ENCODE measurements at regions not wholly inside any gene's neighbourhood (a gene's known extent, or its start where the extent isn't known, plus 50 kb on each side); places are given as distances from the start of the nearest gene placed in this dataset.
"Not testable (repeated sequence)": the region's sequence is repeated elsewhere in the genome, so short reads cannot be mapped to it uniquely, and the experiment has no call there.

GRCh38 chr1:234915924-234916675 is 212.5 kb downstream of the TOMM20 start:
- no peak for DNase-seq

DNA sequence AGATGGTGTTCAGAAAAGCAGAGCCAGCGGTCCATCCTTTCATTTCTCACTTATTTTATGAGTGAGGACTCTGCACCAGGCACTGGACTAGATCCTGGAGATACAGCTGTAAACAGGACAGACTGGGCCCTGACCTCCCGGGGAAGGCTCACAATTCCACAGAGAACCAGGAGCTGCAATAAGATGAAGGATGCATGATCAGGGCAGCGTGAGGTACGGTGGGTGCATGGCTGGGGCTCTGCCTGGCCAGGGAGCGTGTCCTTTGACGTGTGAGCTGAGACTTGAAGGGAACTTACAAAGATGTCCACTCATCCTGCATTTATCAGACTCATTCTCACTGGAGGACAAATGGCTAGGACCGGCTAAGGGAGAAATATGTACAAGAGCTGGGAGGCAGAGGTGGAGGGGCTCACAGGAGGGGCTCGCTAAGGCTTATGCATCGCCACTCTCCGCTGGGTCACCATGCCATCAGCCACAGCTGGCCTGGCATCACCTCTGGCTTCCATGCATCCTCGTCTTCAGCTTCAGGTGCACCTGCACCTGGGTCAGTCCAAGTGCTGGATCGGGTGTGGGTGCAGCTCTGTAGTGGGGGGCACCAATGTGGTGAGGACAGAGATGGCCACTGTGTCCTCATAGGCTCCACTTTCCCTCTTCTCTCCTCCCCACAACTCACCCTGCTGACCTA is 213.9 kb downstream of the TOMM20 start:
- no peak for DNase-seq

GRCh38 chr1:234913771-234914170 is 214.9 kb downstream of the TOMM20 start:
- no peak for DNase-seq

DNA sequence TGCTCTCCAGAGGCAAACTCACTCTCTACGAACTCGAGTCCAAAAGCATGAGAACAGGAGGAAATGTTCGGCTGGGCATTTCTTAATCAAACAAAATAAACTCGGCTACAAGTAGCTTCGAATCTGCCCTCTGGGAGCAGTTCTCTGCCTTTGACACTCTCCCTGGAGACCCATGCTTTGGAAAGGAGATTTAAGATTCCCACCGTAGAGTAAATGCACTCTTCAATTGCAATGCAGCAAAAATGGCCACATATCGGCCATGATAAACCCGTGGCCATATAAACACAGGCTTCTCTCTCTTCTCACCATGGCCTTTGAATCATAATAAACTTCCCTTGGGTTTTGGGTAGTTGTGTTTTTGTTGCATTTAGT is 215.4 kb downstream of the TOMM20 start:
- DNase-seq = no peak

GRCh38 chr1:234912548-234913277 is 215.9 kb downstream of the TOMM20 start:
- DNase-seq = no peak

DNA sequence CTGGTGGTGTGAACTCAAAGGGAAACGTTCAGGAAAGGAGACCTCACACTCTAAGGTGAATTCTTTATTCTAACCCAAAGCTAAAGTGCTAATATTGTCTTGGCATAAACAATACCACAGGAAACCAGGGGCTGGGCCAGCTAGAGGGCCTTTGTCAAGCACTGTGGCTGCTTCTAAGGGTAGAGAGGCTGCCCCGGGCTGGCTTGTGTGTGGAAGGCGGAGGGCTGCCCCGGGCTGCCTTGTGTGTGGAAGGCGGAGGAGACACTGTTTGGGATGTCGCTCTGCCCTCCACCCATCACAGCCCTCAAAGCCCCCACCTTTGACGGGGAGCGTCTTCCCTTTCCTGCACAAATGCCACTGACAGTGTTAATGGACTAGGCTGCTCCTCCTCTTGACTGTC is 216.8 kb downstream of the TOMM20 start:
- DNase-seq = no peak

GRCh38 chr1:234911136-234911535 is 217.5 kb downstream of the TOMM20 start:
- not testable (repeated sequence) for DNase-seq

- no peak for DNase-seq
Measured at GRCh38 chr1:234909851-234910250, 218.8 kb downstream of the TOMM20 start.

DNA sequence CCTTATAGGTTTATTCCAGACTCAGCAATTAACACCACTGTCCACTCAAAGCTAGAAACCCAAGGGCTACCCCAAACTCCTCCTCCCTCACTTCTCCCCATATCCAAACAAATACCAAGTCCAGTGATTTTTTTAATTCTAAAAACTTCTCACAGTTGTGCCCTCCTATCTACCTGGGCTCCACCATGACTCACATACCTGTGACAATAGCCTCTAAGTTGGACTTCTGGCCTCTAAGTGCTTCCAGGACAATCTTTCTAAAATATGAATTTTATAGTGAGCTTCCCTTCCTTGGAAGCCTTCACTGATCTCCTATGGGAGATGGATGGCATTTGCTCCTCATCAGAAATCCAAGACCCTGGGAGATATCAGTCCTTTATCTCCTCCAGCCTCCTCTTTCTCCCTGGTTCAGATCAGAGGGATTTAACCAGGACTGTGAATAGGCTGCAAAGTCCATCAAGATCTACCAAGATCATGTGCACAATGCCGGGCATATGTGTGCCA is 219.3 kb downstream of the TOMM20 start:
- no peak for DNase-seq

- DNase-seq = no peak
Measured at GRCh38 chr1:234908571-234908970, 220.1 kb downstream of the TOMM20 start.

GRCh38 chr1:234907940-234908405 is 220.7 kb downstream of the TOMM20 start:
- DNase-seq = no peak

DNA sequence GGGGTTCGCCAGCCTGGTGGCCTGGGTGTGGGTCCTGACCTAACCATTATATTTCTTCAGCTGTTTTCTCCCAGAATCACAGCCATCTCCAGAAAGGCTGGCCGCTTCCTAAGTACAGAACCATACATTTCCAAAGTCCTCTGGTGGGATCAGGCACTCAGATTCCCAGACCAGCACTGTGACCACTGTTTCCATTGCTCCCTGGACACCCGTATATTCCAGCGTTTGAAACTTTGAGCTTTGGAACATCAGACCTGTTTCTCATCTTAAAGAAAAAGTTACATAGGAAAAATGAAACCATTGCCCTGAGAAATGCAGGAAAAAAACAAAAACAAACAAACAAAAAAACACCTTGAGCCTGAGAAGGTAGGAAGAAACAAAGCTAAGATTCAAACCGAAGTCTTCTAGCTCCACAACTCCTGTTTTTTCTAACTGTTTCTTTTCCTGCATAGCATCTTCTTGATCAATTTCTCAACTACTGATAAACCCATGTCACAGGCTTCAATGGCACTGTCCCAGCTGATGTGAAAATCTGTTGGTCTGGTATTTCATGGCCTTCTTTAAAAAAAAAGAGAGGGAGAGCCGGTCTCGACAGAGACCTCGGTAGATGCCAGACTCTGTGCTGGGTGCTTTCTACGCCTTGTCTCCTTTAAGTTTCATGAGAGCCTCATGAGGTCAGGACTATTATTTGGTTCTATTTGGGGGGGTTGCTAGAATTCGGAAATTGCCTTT is 221.3 kb downstream of the TOMM20 start:
- DNase-seq = no peak

DNA sequence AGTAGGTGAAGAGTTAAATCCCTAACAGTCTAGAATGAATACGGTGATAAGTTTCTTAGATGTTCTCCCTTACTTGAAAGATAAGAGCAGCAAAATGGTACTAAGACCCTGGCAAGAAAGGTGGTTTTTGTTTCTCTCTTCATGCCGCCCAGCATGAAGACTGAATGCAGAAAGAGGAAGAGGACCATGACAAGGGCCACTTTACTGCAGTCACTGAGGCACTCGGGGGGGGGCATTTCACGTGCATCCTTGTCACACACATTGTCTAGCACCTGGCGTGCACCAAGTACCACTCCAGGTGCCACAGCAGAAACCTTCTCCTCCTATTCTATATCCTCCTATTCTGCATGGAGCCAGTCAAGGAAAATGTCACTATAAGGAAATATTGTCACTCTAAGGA is 222.0 kb downstream of the TOMM20 start:
- no peak for DNase-seq

DNA sequence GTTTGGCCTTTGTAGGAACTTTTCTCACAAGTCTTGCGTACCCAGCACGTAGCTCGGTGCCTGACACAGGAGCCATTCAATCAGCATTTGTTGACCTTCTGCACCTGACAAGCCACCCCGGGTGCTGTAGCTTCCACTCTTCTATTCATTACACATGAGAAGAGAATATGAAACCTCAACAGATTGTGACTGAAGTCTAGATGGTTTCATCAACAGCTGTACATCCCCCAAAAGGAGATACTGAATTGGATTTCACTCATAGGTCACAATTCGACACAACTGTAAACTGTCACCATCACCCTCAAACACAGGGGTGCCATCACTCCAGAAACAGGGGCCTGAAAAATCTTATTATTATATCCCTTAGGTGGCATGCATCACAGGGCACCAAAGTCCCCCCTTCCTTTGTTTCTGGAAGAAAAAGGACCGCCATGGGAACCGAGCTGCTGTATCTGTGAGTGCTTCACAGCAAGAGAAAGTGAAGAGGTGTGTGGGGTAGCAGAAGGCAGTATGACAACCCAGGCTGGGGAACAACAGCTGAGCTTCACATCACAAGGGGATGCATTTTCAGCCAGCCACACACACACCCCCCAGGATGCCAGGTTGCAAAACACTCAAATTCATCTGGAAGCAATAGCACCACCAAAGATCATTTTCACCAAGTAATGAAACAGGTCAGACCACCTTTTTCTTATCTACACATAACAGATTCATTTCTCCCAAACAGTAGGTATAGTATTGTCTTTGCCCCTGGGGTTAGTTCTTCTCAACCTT is 225.7 kb downstream of the TOMM20 start:
- DNase-seq = no peak

DNA sequence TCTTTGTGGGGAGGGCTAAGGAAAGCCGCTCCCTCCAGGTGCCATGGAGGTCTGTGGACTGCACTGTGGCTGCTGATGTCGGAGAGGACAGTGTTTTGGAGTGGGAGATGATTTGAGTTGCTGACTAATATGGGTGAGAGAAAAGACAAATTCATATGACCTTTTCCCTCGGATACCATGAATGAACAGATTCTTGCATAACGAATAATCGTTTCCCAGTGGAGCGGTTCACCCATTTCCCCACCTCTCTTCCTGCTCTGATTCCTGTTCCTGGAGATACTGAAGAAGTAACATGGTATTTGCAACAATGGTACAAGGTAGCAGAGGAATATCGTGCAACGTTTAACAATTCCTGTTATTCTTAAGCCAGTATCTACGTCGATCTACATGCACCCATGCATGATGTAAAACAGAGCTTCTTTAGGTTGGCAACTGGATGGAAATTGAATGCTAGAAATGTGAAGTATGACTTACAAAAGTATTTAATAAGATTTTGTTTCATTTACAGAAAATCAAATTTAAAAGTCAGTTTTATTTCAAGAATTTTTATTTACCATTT is 227.1 kb downstream of the TOMM20 start:
- no peak for DNase-seq

GRCh38 chr1:234900595-234900994 is 228.0 kb downstream of the TOMM20 start:
- DNase-seq = no peak

DNA sequence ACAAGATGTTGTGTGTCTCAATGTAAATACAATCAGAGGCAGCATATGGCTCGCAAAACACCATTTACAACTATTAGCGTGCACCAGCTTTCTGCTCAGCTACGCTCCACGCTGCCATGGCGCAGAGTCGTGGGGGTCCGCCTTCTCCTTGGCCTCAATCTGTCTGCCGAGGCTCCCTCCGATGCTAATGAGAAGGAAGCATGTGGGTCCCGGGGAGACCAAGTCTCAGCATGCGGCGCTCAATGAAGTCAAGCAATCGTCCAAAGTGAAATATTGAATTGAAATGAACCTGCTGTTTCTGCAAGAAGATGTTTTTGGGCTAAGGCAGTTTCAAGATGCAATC is 228.9 kb downstream of the TOMM20 start:
- DNase-seq = no peak

GRCh38 chr1:234899041-234899729 is 229.5 kb downstream of the TOMM20 start:
- DNase-seq = no peak

- no peak for DNase-seq
Measured at GRCh38 chr1:234898455-234899033, 230.1 kb downstream of the TOMM20 start.

DNA sequence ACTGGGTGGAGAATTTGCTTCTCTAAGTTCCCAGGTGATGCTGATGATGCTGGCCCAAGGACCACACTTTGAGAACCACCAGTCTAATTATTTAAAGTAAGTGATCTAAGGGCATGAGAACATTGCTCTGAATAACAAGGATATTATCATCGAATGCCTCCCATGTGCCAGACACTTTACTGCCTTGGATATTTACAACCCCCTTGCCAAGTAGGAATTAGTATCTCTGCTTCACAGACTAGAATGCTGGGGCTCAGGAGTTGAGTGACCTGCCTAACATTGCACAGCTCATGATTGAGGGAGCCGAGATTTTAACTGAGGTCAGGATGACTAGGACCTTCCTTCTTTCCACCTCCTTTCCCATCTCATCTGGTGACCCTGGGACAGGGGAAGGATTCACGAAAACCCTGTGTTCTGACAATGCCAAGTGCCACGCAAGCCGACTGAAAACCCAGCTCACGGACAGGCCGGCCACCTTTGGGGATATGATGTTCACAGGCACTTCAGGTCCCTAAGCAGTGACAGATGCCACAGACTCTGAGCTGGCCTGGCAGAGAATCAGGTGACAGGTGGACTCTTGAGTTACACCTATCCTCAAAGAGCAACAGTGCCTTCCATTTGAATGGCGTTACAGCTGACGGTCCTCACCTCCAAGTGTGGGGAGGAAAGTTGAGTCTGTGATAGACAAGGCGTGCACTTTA is 230.7 kb downstream of the TOMM20 start:
- DNase-seq = no peak

All from AML-193 (cell line).